Neural cell (in vitro differentiated cells): ENCODE measurements at regions not wholly inside any gene's neighbourhood (a gene's known extent, or its start where the extent isn't known, plus 50 kb on each side); places are given as distances from the start of the nearest gene placed in this dataset.

Experiments
- H2AFZ ChIP-seq: fragments of 200-600, 300-800 bp; sonication (generic), shearing (Covaris generic); 2 replicates; pipeline ENCODE4 v1.6.0; 2014; ENCODE audit warnings: low read depth, mild to moderate bottlenecking, antibody characterized with exemption, low read length, moderate library complexity
- H3F3A ChIP-seq: fragments of 200-600 bp; shearing (Covaris generic); 2 replicates; pipeline ENCODE4 v1.6.1; 2016; ENCODE audit warnings: mild to moderate bottlenecking, moderate library complexity, mixed read lengths, antibody characterized with exemption, low read length; ENCODE audit not compliant: insufficient read depth, poor library complexity, severe bottlenecking
- H3K27ac ChIP-seq: fragments of 200-600, 300-800 bp; sonication (generic), shearing (Covaris generic); 2 replicates; pipeline ENCODE4 v1.5.1; 2014; ENCODE audit warnings: mild to moderate bottlenecking, low read length, moderate library complexity
- H3K27me3 ChIP-seq: fragments of 300-800, 200-600 bp; sonication (generic), shearing (Covaris generic); 2 replicates; pipeline ENCODE4 v1.6.0; 2014; ENCODE audit warnings: mild to moderate bottlenecking, low read depth, low read length, moderate library complexity; ENCODE audit not compliant: insufficient read depth
- H3K36me3 ChIP-seq: fragments of 300-800, 200-600 bp; sonication (generic), shearing (Covaris generic); 2 replicates; pipeline ENCODE4 v1.5.1; 2014; ENCODE audit warnings: mild to moderate bottlenecking, antibody characterized with exemption, low read length, moderate library complexity; ENCODE audit not compliant: insufficient read depth
- H3K4me2 ChIP-seq: fragments of 300-800, 200-600 bp; sonication (generic), shearing (Covaris generic); 2 replicates; pipeline ENCODE4 v1.6.0; 2014; ENCODE audit warnings: mild to moderate bottlenecking, low read length
- H3K4me3 ChIP-seq: fragments of 300-800, 200-600 bp; sonication (generic), shearing (Covaris generic); 2 replicates; pipeline ENCODE4 v1.5.1; 2014; ENCODE audit warnings: mild to moderate bottlenecking, low read length, moderate library complexity
- H3K79me2 ChIP-seq: fragments of 200-600 bp; shearing (Covaris generic); replicated peaks from 2 replicates; pipeline ENCODE4 v1.6.0; 2014; ENCODE audit warnings: mild to moderate bottlenecking, low read length, moderate library complexity; ENCODE audit not compliant: insufficient read depth
- H3K9ac ChIP-seq: fragments of 300-800, 200-600 bp; sonication (generic), shearing (Covaris generic); 2 replicates; pipeline ENCODE4 v1.6.1; 2016; ENCODE audit warnings: mild to moderate bottlenecking, low read length, mixed read lengths
- H3K9me2 ChIP-seq: fragments of 200-600 bp; shearing (Covaris generic); 2 replicates; pipeline ENCODE4 v1.6.1; 2016; ENCODE audit warnings: mild to moderate bottlenecking, low read length, mixed read lengths; ENCODE audit not compliant: insufficient read depth
- H3K9me3 ChIP-seq: fragments of 200-600, 300-800 bp; sonication (generic), shearing (Covaris generic); 2 replicates; pipeline ENCODE4 v1.6.1; 2016; ENCODE audit warnings: mild to moderate bottlenecking, mixed run types, low read length, moderate library complexity, mixed read lengths
- H4K20me1 ChIP-seq: fragments of 200-600 bp; shearing (Covaris generic); 2 replicates; pipeline ENCODE4 v1.6.1; 2016; ENCODE audit warnings: mild to moderate bottlenecking, mixed run types; ENCODE audit not compliant: insufficient read depth
- CTCF ChIP-seq: fragments of 450-650 bp; IDR thresholded peaks from 2 replicates; pipeline ENCODE4 v1.5.1; 2014; ENCODE audit warnings: antibody characterized with exemption, mild to moderate bottlenecking, moderate library complexity; ENCODE audit not compliant: poor library complexity, severe bottlenecking
- EP300 ChIP-seq: fragments of 450-650 bp; conservative IDR thresholded peaks from 2 replicates; pipeline ENCODE4 v1.6.1; 2014; ENCODE audit warnings: antibody characterized with exemption, mild to moderate bottlenecking, moderate library complexity; ENCODE audit not compliant: poor library complexity, severe bottlenecking
- EZH2 ChIP-seq: fragments of 200-600, 300-800 bp; shearing (Covaris generic), sonication (generic); IDR thresholded peaks from 2 replicates; pipeline ENCODE4 v1.6.1; 2014; ENCODE audit warnings: antibody characterized with exemption, low read length, borderline replicate concordance, mild to moderate bottlenecking; ENCODE audit not compliant: insufficient read depth, poor library complexity, severe bottlenecking
- MXI1 ChIP-seq: fragments of 450-650 bp; conservative IDR thresholded peaks from 2 replicates; pipeline ENCODE4 v1.6.1; 2014; ENCODE audit warnings: antibody characterized with exemption, mild to moderate bottlenecking; ENCODE audit not compliant: poor library complexity, severe bottlenecking
- POLR2AphosphoS5 ChIP-seq: IDR thresholded peaks from 2 replicates; pipeline ENCODE4 v1.6.1; 2012
- RAD21 ChIP-seq: fragments of 450-650 bp; conservative IDR thresholded peaks from 2 replicates; pipeline ENCODE4 v1.6.1; 2014; ENCODE audit warnings: antibody characterized with exemption, mild to moderate bottlenecking, moderate library complexity
- SMC3 ChIP-seq: fragments of 450-650 bp; conservative IDR thresholded peaks from 2 replicates; pipeline ENCODE4 v1.6.1; 2014; ENCODE audit warnings: antibody characterized with exemption, mild to moderate bottlenecking, moderate library complexity; ENCODE audit not compliant: poor library complexity
- TAF1 ChIP-seq: IDR thresholded peaks from 2 replicates; pipeline ENCODE4 v1.6.1; 2012; ENCODE audit warnings: low read depth
- TF ChIP-seq, protein P1 (sequence below): IDR thresholded peaks from 2 replicates; pipeline ENCODE4 v1.6.1; 2012; ENCODE audit warnings: borderline replicate concordance

DNA sequence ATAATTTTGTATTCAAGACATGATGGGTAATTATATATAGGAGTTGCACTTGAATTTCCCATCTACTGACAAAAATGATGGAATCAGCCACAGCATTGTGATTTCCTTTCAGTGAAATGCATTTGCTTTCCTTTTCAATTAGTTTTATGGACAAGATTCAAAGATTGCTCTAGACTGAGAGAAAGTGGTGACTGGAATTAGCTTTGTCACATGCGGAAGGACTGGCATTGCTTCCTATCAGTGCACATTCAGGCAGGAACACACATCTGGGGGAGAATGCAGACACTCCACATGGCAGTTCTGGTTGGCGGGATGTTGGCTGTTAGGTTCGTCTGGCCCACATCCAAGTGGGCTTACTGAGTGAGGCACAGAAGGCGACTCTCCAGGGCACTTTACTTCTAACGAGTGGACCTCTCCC lies 399.3 kb upstream of the RGMA start:
- TF ChIP-seq, protein P1, sequence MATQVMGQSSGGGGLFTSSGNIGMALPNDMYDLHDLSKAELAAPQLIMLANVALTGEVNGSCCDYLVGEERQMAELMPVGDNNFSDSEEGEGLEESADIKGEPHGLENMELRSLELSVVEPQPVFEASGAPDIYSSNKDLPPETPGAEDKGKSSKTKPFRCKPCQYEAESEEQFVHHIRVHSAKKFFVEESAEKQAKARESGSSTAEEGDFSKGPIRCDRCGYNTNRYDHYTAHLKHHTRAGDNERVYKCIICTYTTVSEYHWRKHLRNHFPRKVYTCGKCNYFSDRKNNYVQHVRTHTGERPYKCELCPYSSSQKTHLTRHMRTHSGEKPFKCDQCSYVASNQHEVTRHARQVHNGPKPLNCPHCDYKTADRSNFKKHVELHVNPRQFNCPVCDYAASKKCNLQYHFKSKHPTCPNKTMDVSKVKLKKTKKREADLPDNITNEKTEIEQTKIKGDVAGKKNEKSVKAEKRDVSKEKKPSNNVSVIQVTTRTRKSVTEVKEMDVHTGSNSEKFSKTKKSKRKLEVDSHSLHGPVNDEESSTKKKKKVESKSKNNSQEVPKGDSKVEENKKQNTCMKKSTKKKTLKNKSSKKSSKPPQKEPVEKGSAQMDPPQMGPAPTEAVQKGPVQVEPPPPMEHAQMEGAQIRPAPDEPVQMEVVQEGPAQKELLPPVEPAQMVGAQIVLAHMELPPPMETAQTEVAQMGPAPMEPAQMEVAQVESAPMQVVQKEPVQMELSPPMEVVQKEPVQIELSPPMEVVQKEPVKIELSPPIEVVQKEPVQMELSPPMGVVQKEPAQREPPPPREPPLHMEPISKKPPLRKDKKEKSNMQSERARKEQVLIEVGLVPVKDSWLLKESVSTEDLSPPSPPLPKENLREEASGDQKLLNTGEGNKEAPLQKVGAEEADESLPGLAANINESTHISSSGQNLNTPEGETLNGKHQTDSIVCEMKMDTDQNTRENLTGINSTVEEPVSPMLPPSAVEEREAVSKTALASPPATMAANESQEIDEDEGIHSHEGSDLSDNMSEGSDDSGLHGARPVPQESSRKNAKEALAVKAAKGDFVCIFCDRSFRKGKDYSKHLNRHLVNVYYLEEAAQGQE, result no peak
- TF ChIP-seq EP300 (peak; percentile 96), MXI1 (peak; percentile 32), TAF1 (no peak), EZH2 (no peak), POLR2AphosphoS5 (peak; percentile 92), SMC3 (no peak), RAD21 (no peak), CTCF (no peak)
- Histone ChIP-seq H2AFZ (no peak overlapping the region), H3K4me2 (no peak overlapping the region), H3F3A (no peaks in the 10 kb centered on the region), H3K4me3 (no peak overlapping the region), H3K27ac (peak overlapping the region; percentile 68), H3K9me2 (no peaks in the 10 kb centered on the region), H3K9me3 (no peaks in the 10 kb centered on the region), H4K20me1 (no peaks in the 10 kb centered on the region), H3K27me3 (no peaks in the 10 kb centered on the region), H3K79me2 (no peaks in the 10 kb centered on the region), H3K36me3 (no peaks in the 10 kb centered on the region), H3K9ac (peak overlapping the region; percentile 25)

- Histone ChIP-seq H3K27ac (no peak overlapping the region), H3K36me3 (no peaks in the 10 kb centered on the region), H3K4me2 (no peak overlapping the region), H3K79me2 (no peaks in the 10 kb centered on the region), H3K9me2 (no peaks in the 10 kb centered on the region), H3K9me3 (no peaks in the 10 kb centered on the region), H4K20me1 (no peaks in the 10 kb centered on the region), H3F3A (no peaks in the 10 kb centered on the region), H3K27me3 (no peaks in the 10 kb centered on the region), H2AFZ (no peak overlapping the region), H3K9ac (no peak overlapping the region), H3K4me3 (no peak overlapping the region)
- TF ChIP-seq TAF1, result no peak
- no peak for TF ChIP-seq RAD21
- no peak for TF ChIP-seq CTCF
- TF ChIP-seq, protein P1, result no peak
- no peak for TF ChIP-seq EZH2
- no peak for TF ChIP-seq POLR2AphosphoS5
- TF ChIP-seq MXI1, result no peak
- TF ChIP-seq EP300, result no peak
- TF ChIP-seq SMC3, result no peak
These were observed 397.6 kb upstream of the RGMA start for GRCh38 chr15:93486407-93487117.
